OCI-LY3 (cell line): ENCODE measurements at regions not wholly inside any gene's neighbourhood (a gene's known extent, or its start where the extent isn't known, plus 50 kb on each side); places are given as distances from the start of the nearest gene placed in this dataset.

Experiments
- EZH2phosphoT487 ChIP-seq: fragments of 200-600 bp; shearing (Covaris generic); IDR thresholded peaks from 2 replicates; pipeline ENCODE4 v1.6.1; 2018; ENCODE audit warnings: antibody characterized with exemption, mixed run types, low read depth
- TF ChIP-seq, protein P1 (sequence below): fragments of 200-600, 300-600 bp; sonication (generic); IDR thresholded peaks from 2 replicates; pipeline ENCODE4 v1.5.1; 2014; ENCODE audit warnings: antibody characterized with exemption, low read length, low read depth

- TF ChIP-seq, protein P1, sequence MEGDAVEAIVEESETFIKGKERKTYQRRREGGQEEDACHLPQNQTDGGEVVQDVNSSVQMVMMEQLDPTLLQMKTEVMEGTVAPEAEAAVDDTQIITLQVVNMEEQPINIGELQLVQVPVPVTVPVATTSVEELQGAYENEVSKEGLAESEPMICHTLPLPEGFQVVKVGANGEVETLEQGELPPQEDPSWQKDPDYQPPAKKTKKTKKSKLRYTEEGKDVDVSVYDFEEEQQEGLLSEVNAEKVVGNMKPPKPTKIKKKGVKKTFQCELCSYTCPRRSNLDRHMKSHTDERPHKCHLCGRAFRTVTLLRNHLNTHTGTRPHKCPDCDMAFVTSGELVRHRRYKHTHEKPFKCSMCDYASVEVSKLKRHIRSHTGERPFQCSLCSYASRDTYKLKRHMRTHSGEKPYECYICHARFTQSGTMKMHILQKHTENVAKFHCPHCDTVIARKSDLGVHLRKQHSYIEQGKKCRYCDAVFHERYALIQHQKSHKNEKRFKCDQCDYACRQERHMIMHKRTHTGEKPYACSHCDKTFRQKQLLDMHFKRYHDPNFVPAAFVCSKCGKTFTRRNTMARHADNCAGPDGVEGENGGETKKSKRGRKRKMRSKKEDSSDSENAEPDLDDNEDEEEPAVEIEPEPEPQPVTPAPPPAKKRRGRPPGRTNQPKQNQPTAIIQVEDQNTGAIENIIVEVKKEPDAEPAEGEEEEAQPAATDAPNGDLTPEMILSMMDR, result no peak
- TF ChIP-seq EZH2phosphoT487, result no peak
These were observed 397.5 kb upstream of the PLXNA2 start for GRCh38 chr1:208641579-208642280.
